HG03139 (cell line): ENCODE measurements at regions not wholly inside any gene's neighbourhood (a gene's known extent, or its start where the extent isn't known, plus 50 kb on each side); places are given as distances from the start of the nearest gene placed in this dataset.

ENCODE experiments used
- ATAC-seq: cut with Tn5 transposase; IDR thresholded peaks from one replicate; pipeline ENCODE4 v1.9.1; 2021; ENCODE audit not compliant: unreplicated experiment

- ATAC-seq: no peak
Measured at GRCh38 chr5:168147568-168148360, 143.7 kb upstream of the WWC1 start.

DNA sequence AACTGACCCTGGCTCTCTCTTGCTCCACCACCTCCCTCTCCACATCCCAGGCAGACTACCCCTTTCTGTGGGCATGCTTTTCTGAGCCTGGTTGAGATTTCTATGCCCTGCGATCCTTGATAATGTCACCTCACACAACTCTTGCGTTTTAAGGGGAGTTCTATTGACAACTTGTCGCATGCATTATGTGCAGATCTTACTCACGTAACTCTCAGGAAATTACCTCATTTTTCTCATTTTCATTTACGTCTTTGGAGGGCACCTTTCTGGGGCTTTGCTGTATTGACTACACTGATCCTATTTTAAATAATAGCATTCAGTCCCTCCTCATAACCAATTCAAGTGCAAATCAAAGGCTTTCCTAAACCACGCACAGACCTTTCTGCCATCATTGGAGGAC lies 140.4 kb upstream of the WWC1 start:
- no peak for ATAC-seq

- no peak for ATAC-seq
Measured at GRCh38 chr5:168152660-168153059, 138.8 kb upstream of the WWC1 start.

- no peak for ATAC-seq
Measured at GRCh38 chr5:168153263-168153875, 138.1 kb upstream of the WWC1 start.

GRCh38 chr5:168153876-168154270 lies 137.6 kb upstream of the WWC1 start:
- ATAC-seq: no peak

- no peak for ATAC-seq
Measured at GRCh38 chr5:168155585-168155984, 135.9 kb upstream of the WWC1 start.

DNA sequence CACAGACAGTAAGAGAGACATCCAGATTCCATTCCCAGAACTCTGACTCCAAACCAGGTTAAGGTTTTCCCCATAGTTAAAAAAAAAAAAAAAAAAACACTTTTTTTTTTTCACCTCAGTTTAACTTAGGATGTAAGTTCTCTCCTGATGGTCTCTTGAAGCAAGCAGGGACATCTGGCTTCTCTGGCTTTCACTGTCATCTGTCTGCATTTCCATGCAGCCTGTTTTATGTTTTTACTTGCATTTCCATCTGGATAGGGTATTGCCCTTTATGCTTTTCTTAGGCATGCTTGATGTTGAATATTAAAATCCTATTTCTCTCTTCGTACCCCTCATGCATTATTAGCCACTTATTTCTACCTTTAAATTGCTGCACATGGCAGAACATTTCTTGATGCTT lies 135.3 kb upstream of the WWC1 start:
- ATAC-seq: no peak

DNA sequence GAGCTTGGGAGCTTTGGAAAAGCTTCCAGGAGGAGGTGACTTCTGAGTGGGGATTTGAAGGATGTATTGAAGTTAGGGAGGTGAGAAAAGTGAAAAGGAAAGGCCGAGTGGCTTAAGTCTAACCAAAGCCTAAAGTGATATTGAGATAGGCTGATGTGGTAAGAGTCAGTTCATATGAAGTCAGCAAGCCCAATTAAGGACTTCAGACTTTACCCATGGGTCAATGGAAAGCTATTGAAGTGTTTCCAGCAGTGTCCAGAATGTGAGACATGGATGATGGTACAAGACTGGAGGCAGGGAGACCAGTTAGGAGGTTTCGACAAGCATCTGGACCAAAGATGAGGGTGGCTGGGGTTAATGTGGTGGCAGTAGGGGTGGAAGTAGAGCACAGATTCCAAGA lies 134.3 kb upstream of the WWC1 start:
- ATAC-seq: no peak

- ATAC-seq: peak; percentile 58
Measured at GRCh38 chr5:168159425-168159824, 132.0 kb upstream of the WWC1 start.

GRCh38 chr5:168162464-168162863 lies 129.0 kb upstream of the WWC1 start:
- ATAC-seq: no peak

DNA sequence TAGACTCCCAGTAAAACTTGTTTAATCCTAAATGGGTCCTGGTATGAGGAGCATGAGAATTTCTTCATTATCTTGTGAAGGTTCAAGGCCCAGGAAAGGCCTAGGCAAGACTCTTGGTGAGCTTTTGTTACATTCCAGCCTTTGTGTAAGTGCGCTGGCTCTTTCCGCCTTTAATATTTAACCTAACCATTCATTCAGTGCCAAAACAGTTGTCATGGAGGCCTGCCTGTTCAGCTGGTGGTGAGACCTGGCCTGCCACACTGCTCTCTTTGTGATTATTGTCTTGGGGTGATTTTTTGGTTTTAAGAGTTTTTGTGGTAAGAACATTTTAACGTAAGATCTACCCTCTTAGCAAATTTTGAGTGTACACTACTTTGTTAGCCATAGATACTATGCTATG lies 127.5 kb upstream of the WWC1 start:
- ATAC-seq: no peak

DNA sequence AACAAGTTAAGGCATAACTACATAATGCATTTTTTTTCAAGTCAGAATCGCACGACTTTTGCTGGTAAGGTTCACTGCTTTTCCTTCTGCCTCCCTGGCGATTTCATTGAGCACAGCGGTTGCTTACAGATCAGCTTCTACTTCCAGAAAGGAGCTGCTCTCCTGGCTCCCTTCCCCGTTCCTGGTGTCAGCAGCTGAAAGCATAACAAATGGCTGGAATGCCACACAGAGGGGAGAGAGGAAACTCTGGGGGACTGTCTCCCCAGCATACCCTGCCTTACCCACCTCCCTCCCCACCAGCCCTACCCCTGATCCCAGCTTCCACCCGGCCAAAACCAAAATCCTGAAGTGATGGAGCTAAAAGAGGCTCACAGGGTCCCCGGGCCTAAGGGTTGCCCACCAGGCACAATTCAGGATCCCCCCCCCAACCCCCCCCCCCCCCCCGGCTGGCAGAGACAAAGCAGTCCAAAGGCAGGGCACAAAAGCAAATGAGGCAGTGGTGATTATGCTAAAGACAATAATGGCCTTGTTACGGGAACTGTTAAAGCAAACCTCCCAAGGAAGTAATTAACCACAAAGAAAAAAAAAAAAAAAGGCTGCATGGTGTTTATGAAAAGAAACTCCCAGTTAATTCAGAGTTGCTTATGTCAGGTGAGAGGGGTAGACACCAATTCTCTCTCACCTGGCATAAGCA lies 126.1 kb upstream of the WWC1 start:
- no peak for ATAC-seq

DNA sequence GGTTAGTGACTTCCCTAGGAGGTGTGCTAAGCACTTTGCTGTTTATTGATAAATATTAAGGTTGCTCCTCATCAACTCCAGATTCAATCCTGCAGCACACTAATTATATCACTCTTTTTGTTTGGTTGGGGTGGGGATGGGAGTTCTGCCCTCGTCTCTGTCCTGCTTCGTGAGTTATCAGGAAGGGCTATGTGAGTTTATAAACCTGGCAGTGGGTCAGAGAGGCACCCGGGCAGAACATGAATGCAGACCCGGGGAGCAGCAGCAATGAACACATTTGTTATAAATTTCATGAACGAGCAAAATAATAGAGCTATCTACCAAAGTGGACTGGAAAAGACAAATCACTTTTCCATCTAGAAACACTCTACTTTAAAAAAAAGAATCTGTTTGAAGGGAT lies 125.5 kb upstream of the WWC1 start:
- ATAC-seq: no peak

- no peak for ATAC-seq
Measured at GRCh38 chr5:168167338-168167737, 124.1 kb upstream of the WWC1 start.

DNA sequence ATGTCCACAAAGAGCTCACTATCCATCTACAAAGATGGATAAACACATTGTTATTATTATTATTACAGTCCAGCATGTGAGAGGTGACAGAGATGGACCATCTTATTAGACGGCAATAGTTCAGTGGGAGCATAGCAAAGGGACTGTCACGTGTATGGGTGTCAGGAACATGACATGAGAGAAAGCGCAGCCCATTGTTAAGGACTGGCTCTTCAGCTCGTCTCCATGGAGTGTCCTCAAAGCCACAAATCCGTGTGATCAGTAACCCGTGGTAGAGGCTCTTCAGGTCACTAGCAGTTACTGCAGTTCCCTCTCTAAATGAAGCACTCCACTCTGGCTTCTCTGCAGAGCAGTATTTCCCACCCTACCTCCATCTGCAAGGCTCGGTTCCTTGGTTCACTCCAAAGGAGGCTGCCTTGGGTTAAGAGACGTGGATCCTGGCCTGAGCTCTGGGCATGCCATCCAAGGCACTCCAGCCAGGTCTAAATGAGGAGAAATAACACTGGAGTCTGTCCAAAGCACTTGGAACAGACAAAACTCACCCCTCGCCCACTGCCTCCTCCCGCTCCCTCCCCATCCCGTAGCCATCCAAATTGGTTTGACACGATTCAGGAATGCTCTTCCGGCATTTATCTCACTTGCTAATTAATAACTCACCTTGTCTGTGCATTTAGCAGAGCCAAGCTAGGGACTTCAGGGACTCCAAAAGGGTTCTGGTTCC lies 122.3 kb upstream of the WWC1 start:
- ATAC-seq: no peak

DNA sequence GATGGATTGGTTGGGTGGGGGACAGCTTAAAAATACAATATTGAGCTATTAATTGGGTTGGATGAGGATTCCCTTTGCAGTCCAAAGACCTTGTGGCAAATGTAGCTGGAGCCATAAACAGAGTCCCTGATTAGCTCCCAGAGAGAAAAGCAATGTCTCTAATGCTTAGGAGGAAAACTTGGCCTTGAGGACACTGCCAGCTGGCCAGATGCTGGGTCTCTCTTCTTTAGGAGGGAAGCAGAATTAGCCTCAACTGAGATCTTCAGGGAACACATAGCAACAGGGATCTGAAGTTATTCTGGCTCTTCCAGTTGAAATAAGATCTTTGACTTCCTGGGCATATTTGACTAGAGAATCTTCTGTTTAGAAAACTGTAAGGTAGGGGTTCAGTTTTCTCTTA lies 121.7 kb upstream of the WWC1 start:
- ATAC-seq: no peak

DNA sequence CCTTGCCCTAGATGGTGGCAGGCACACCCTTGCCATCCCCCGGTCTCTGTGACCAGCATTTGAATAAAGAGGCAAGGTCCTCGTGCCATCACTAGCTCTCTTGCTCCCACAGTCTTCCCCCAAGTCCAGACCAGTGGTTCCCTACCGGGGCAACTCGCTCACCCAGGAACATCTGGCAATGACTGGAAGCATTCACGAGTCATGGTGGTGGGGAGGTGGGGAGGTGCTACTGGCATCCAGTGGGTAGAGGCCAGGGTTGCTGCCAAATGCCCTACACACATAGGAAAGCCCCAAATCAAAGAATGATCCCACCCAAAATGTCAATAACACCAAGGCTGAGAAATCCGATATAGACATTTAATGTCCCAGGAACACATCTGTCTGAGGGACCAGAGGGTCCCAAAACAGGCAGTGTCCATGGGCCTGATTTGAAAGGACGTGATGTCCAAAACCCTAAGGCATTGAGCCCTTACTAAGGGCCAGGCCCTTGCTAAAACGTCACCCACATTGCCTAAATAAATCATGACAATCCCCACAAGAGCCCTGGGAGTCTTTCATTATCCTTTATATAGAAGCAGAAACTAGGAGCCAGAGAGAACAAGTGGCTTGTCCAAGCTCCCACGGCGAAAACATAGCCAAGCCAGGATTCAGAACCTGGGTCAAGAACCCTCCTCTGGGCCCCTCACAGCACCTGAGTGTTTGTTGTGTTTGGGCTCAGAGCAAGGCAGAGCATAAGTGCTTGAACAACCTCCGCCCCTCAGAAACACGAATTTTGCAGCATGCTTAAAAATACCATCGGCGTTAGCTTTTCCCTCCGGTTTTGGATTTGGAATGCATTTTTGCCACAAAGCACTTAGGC lies 119.3 kb upstream of the WWC1 start:
- no peak for ATAC-seq

DNA sequence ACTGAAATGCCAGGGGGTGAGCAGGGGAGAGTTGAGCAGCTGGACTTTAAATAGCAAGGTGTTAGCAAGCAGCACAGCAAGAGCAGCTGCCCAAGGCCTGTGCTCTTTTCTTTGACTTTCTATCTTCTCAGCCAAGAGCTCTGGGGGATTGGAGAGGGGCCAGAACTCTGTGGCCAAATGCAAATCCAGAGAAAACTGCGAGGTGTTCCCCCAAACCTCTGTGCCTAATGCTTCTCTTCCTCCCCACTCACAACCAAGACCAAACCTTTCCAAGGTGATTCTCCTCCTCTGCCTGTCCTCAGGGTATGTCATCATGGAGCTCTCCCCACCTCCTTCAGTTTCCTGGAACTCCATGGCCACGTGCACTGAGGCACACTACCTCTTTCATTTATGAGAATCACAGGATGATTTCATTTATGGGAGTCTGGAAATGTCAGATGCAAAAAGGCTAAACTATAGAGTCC lies 118.7 kb upstream of the WWC1 start:
- no peak for ATAC-seq

- ATAC-seq: no peak
Measured at GRCh38 chr5:168174376-168174775, 117.1 kb upstream of the WWC1 start.

- no peak for ATAC-seq
Measured at GRCh38 chr5:168176251-168176650, 115.2 kb upstream of the WWC1 start.

DNA sequence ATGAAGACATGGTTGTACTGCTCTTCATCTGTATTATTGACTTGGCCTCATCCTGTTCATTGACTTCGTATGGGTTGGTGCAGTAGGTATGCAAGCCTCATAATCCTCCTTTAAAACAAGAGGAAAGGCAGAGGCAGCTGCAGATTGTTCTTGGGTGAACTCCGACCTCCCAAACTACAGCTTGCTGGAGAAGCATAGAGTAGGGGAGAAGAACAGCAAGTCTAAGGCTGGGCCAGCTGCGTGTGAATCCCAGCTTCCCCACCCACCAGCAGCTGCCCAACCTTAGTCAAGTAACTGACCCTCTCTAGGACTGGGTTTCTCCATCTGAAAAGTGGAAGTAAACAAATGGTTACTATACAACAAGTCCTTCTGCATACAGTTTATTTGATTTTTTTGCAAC lies 114.5 kb upstream of the WWC1 start:
- no peak for ATAC-seq
